ENCODE measurements at regions not wholly inside any gene's neighbourhood (a gene's known extent, or its start where the extent isn't known, plus 50 kb on each side); places are given as distances from the start of the nearest gene placed in this dataset.

- Histone ChIP-seq H3K27ac (no peak overlapping the region), H3K4me1 (ENCODE audit: control insufficient read depth in 1 of 2, insufficient read depth in 1 of 2, low read depth in 1 of 2, low read length in 1 of 2) (no peaks in the 10 kb centered on the region), H3K27me3 (no peaks in the 10 kb centered on the region), H3K4me3 (ENCODE audit: low read depth in 1 of 2, low read length in 1 of 2) (no peak overlapping the region), H3K36me3 (no peaks in the 10 kb centered on the region), H3K9me3 (no peaks in the 10 kb centered on the region)
- TF ChIP-seq CTCF (IDR thresholded peaks at IDR 0.05): no peak
These were observed 136.1 kb upstream of the CDYL start for GRCh38 chr6:4640139-4640538.

DNA sequence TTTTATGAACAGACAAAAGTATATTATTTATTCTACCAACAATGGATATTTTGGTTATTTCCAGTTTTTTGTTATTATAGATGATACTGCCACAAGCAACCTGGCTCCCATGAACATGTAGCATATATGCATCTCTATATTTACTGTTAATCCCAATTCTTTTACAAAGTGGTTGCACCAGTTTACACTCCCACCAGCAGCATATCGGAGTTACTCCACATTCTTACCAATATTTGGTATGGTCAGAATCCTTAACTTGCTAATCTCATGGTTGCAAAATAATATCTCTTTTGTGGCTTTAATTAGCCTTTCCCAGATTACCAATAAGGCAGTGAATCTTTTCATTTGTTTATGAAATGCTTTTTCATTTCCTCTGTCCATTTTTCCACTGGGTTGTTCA, 137.6 kb upstream of the CDYL start:
- Histone ChIP-seq H3K36me3 (no peaks in the 10 kb centered on the region), H3K9me3 (no peaks in the 10 kb centered on the region), H3K27me3 (no peaks in the 10 kb centered on the region), H3K27ac (no peak overlapping the region), H3K4me1 (ENCODE audit: control insufficient read depth in 1 of 2, insufficient read depth in 1 of 2, low read depth in 1 of 2, low read length in 1 of 2) (no peaks in the 10 kb centered on the region), H3K4me3 (ENCODE audit: low read depth in 1 of 2, low read length in 1 of 2) (no peak overlapping the region)
- TF ChIP-seq CTCF (IDR thresholded peaks at IDR 0.05): no peak

GRCh38 chr6:4637691-4638433, 138.3 kb upstream of the CDYL start:
- no peak for TF ChIP-seq CTCF (IDR thresholded peaks at IDR 0.05)
- Histone ChIP-seq H3K27ac (no peak overlapping the region), H3K9me3 (no peaks in the 10 kb centered on the region), H3K4me3 (ENCODE audit: low read depth in 1 of 2, low read length in 1 of 2) (no peak overlapping the region), H3K27me3 (no peaks in the 10 kb centered on the region), H3K4me1 (ENCODE audit: control insufficient read depth in 1 of 2, insufficient read depth in 1 of 2, low read depth in 1 of 2, low read length in 1 of 2) (no peaks in the 10 kb centered on the region), H3K36me3 (no peaks in the 10 kb centered on the region)

DNA sequence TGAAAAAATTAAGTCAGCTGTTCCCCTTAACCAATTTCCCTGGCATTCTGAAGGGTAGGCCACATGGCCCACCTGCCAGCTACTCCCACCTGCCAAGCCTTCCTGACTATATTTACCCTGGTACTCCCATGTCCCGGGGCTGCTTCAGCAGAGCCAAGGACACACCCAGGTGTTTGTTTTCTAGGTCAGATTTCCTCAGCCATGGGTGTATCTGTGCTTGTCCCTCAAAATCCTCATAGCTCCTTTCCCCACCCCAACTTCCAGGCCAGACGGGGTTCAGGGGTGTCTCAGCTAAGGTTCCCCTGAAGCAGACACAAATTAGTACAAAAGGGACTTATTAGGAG, 139.4 kb upstream of the CDYL start:
- H3K9me3 ChIP-seq: peaks cover 3% of the 10 kb centered on the region
- H3K27ac ChIP-seq: no peak overlapping the region
- no peaks in the 10 kb centered on the region for H3K4me1 ChIP-seq (ENCODE audit: control insufficient read depth in 1 of 2, insufficient read depth in 1 of 2, low read depth in 1 of 2, low read length in 1 of 2)

DNA sequence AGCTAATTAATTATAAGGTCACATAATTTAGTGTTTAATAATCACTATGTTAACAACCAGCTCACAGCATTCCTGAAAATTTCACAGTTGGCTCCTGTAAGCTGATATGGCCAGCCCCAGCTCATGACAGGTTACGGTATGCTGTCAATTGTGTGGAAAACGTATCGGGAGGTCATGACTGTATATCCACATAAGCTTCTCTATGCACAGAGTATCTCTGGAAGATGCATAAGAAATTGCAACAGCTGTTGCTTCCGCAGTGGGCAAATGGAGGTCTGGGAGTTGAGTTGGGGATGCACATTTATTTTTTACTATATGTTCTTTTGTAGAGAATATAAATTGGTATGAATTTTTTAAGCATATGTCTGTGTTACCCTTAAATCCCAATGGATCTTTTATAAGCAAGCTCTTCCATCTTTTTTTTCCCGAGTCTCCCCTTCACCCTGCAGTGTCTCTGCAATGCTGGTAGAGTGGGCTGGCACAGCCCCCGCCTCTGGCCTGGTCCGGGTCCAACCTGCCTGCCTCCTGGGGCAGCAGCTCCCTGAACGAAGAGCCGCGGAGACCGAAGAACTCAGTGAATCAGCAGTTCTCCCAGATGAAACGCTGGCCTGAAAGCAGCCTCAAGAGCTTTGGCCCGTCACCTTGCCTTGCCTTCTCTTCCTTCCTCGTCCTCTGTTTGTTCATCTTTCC, 139.9 kb upstream of the CDYL start:
- TF ChIP-seq CTCF (IDR thresholded peaks at IDR 0.05): no peak
- H3K4me1 ChIP-seq (ENCODE audit: control insufficient read depth in 1 of 2, insufficient read depth in 1 of 2, low read depth in 1 of 2, low read length in 1 of 2): no peaks in the 10 kb centered on the region
- H3K27ac ChIP-seq: no peak overlapping the region

More for the DNA sequence above, 139.4 kb upstream of the CDYL start:
- TF ChIP-seq CTCF (IDR thresholded peaks at IDR 0.05): no peak
- no peak overlapping the region for H3K4me3 ChIP-seq (ENCODE audit: low read depth in 1 of 2, low read length in 1 of 2)
- no peaks in the 10 kb centered on the region for H3K27me3 ChIP-seq
- no peaks in the 10 kb centered on the region for H3K36me3 ChIP-seq

More for the DNA sequence above, 139.9 kb upstream of the CDYL start:
- no peaks in the 10 kb centered on the region for H3K36me3 ChIP-seq
- H3K9me3 ChIP-seq: peaks cover 3% of the 10 kb centered on the region
- no peaks in the 10 kb centered on the region for H3K27me3 ChIP-seq
- H3K4me3 ChIP-seq (ENCODE audit: low read depth in 1 of 2, low read length in 1 of 2): no peak overlapping the region
